Gastrocnemius medialis (tissue), 4 donors: ENCODE measurements at regions not wholly inside any gene's neighbourhood (a gene's known extent, or its start where the extent isn't known, plus 50 kb on each side); places are given as distances from the start of the nearest gene placed in this dataset.

Source experiments
- POLR2A ChIP-seq, 2 donors: fragments of 450-650 bp; IDR thresholded peaks; one replicate each; pipeline ENCODE4 v1.6.1; 2017; ENCODE audit warnings: antibody characterized with exemption in 2 of 2, mild to moderate bottlenecking in 2 of 2, moderate library complexity in 2 of 2
- TF ChIP-seq, protein P1 (sequence below), 5 experiments: fragments of 450-650 bp in 3 of 5; fragments of 200-600 bp in 2 of 5; sonication (generic) in 2 of 5; IDR thresholded peaks in 4 of 5; conservative IDR thresholded peaks in 1 of 5; 1 replicate in 4 of 5; 2 replicates in 1 of 5; pipeline ENCODE4 v1.5.1; 2016 to 2019; ENCODE audit warnings: antibody characterized with exemption in 5 of 5, mild to moderate bottlenecking in 3 of 5, moderate library complexity in 3 of 5

- TF ChIP-seq, protein P1, sequence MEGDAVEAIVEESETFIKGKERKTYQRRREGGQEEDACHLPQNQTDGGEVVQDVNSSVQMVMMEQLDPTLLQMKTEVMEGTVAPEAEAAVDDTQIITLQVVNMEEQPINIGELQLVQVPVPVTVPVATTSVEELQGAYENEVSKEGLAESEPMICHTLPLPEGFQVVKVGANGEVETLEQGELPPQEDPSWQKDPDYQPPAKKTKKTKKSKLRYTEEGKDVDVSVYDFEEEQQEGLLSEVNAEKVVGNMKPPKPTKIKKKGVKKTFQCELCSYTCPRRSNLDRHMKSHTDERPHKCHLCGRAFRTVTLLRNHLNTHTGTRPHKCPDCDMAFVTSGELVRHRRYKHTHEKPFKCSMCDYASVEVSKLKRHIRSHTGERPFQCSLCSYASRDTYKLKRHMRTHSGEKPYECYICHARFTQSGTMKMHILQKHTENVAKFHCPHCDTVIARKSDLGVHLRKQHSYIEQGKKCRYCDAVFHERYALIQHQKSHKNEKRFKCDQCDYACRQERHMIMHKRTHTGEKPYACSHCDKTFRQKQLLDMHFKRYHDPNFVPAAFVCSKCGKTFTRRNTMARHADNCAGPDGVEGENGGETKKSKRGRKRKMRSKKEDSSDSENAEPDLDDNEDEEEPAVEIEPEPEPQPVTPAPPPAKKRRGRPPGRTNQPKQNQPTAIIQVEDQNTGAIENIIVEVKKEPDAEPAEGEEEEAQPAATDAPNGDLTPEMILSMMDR (IDR thresholded peaks at IDR 0.05 in 4 of 5, conservative IDR thresholded peaks at IDR 0.05 in 1 of 5), result no peak
- TF ChIP-seq POLR2A (IDR thresholded peaks at IDR 0.05), result no peak
Measured at GRCh38 chr3:30131191-30131590, 475.2 kb upstream of the TGFBR2 start.
